ENCODE measurements at regions not wholly inside any gene's neighbourhood (a gene's known extent, or its start where the extent isn't known, plus 50 kb on each side); places are given as distances from the start of the nearest gene placed in this dataset.

- DNase-seq = no peak
Measured at GRCh38 chr22:44403166-44403565, 90.4 kb upstream of the SHISAL1 start.

- DNase-seq = no peak
Measured at GRCh38 chr22:44402196-44403111, 89.7 kb upstream of the SHISAL1 start.

GRCh38 chr22:44401783-44402110 is 89.0 kb upstream of the SHISAL1 start:
- no peak for DNase-seq

DNA sequence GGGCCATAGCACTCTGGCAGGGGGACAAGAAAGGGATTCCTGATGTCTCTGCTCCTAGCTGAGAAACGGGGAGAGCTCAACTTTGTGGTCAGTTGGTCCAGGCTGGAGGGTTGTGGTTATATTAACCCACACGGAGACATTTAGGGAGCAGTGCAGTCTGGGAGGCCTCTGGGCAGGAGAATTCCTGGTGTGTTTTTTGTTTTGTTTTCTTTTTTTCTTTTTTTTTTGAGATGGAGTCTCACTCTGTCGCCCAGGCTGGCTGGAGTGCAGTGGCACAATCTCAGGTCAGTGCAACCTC is 88.0 kb upstream of the SHISAL1 start:
- DNase-seq = no peak

DNA sequence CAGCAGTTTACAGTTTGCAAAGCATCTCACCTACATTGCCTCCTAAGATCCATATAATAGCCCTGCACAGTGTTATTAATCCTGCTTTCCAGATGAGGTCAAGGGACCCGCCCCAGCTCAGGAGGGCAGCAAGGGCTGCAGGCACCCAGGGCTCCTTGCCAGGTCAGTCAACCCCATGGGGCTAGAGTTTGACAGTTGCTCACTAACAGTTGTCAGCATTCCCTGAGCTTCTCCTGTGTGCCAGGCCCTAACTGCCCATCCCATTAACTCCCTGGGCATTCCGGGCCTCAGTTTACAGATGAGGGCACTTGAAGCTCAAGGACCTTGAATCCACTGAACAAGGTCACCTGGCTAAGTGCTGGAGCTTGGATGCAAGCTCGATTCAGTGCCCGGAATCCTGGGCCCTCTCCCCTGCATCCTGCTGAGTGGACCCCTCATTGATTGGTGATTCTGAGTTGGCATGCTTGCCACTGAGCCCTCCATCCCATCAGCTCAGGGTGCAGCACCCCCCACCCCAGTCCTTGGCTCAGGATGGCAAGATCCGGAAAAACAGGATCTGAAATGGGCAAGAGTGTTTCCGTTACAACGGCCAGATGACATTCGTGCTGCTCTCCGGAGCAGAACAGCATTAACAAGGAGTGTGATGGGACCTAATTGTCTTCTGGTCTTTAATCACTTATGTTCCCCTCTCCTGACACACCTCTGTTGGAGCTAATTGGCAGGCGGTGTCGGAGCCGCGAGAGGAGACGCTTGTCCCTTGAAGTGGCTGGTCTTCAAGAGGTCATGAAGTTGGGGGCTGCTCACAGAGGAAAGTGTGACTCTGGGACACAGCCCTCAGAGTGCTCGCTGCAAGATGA is 87.4 kb upstream of the SHISAL1 start:
- DNase-seq = no peak

GRCh38 chr22:44398856-44399837 is 86.4 kb upstream of the SHISAL1 start:
- DNase-seq = no peak

- no peak for DNase-seq
Measured at GRCh38 chr22:44396727-44397722, 84.3 kb upstream of the SHISAL1 start.

DNA sequence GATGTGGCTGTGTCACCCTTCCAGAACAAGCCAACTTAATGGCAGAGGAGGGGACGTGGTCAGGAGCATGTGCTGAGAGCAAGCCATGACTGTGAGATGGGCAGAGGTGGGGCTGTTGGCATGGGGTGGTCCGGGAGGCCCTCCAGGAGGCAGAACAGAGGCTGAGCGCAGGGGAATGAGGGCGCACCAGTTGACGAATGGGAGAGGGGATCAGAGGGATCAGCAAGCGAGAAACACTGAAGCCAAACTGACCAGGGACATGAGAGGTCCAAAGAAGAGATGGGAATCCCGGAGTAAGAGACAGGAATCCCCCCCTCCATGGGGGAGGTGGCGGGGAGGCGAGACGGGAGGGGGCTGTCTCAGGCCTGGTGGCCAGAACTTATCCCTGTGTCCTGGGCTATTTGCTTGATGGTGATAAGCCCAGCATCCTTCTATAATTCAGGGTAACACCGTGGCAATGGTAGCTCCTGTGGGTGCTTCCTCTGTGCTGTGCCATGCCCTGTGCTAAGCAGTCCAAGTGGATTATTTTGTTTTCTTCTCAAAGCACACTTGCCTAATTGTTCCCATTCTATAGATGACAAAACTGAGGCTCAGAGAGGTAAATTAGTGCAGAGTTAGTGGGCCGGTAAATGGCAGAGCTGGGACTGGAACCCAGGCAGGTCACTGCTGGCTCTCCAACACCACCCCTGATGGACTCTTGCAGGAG is 83.4 kb upstream of the SHISAL1 start:
- DNase-seq = no peak

- no peak for DNase-seq
Measured at GRCh38 chr22:44395118-44396005, 82.6 kb upstream of the SHISAL1 start.

DNA sequence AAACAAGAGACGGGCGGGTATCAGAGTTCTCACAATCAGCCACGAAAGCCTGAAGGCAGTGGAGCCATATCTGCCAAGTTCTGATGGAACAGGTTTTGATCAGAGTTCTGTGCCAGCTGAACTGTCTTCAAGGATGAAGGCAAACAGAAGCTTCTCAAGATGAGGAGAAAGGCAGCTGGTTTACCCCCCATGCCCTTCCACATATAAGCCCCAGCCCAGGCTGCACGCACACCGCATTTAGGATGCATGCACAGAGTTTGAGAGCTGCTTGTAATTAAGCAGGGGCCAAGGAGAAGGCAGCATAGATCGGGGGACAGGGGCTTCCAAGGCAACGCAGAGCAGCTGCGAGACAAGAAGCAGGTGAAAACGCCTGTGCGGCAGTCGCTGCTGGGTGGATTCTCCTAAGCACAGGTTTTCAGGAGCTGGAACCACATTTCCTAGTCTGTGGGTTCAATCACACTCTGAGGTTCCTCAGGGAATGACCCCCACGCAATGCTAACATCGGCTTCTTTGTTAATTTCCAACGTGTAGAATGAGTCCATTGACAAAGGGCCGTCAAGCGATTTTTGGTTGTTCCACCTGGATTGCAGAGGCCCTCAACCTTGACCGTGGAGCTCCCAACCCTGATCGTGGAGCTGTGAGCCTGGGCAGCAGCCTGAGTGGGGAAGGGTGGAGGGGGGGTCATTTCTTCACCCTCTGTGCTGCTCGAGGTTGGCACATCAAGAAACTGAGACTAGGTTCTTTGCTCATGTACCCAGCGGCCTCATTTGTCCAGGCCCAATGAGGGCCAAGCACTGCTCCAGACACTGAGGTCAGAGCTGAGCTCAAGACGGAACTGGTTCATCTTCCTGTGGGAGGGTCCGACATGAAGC is 81.7 kb upstream of the SHISAL1 start:
- no peak for DNase-seq

- no peak for DNase-seq
Measured at GRCh38 chr22:44393066-44393465, 80.3 kb upstream of the SHISAL1 start.

GRCh38 chr22:44392446-44392921 is 79.7 kb upstream of the SHISAL1 start:
- peak in 4 of 56 donors; percentile 7 to 53 (median 12) for DNase-seq

GRCh38 chr22:44391481-44392445 is 79.0 kb upstream of the SHISAL1 start:
- no peak for DNase-seq

DNA sequence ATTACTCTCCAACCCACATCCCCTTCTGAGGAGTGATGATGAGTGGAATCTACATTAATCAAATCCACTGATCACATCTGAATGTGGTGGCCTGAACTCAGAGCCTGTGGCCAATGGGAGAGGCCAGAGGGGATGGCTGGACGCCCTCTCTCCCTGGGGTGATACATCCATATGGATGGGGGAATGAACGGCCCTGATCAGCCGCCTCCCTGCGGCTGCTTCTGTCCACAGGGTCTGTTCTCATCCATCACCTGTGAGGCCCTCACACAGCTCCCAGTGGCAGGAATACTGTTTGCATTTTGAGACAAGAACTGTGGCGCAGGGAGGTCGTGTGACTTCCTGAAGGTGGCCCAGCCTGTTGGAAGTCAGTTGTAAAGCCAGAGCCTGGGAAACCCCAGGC is 78.3 kb upstream of the SHISAL1 start:
- no peak for DNase-seq

GRCh38 chr22:44390613-44390970 is 77.8 kb upstream of the SHISAL1 start:
- no peak for DNase-seq
